BLaER1 (cell line): ENCODE measurements at regions not wholly inside any gene's neighbourhood (a gene's known extent, or its start where the extent isn't known, plus 50 kb on each side); places are given as distances from the start of the nearest gene placed in this dataset.

Experiments used
- H3K27ac ChIP-seq: shearing (Covaris generic); formaldehyde crosslinking; 2 replicates; pipeline ENCODE4 v1.8.1; 2022
- H3K27me3 ChIP-seq: shearing (Covaris generic); formaldehyde crosslinking; 2 replicates; pipeline ENCODE4 v1.8.1; 2022
- H3K36me3 ChIP-seq: shearing (Covaris generic); formaldehyde crosslinking; 2 replicates; pipeline ENCODE4 v1.8.1; 2022
- H3K4me1 ChIP-seq: shearing (Covaris generic); formaldehyde crosslinking; 2 replicates; pipeline ENCODE4 v1.8.1; 2022
- H3K4me2 ChIP-seq: shearing (Covaris generic); formaldehyde crosslinking; 2 replicates; pipeline ENCODE4 v1.8.1; 2022
- H3K4me3 ChIP-seq: shearing (Covaris generic); formaldehyde crosslinking; 2 replicates; pipeline ENCODE4 v1.8.1; 2022
- H3K9ac ChIP-seq: shearing (Covaris generic); formaldehyde crosslinking; 2 replicates; pipeline ENCODE4 v1.8.1; 2022
- H3K9me3 ChIP-seq: shearing (Covaris generic); formaldehyde crosslinking; 2 replicates; pipeline ENCODE4 v1.8.1; 2022
- H4K20me1 ChIP-seq: shearing (Covaris generic); formaldehyde crosslinking; 2 replicates; pipeline ENCODE4 v1.8.1; 2022
- Cebpa-rat ChIP-seq: shearing (Covaris generic); IDR thresholded peaks from 2 replicates; pipeline ENCODE4 v1.8.1; 2022

GRCh38 chr12:25337916-25338315 is 87.2 kb upstream of the KRAS start:
- no peak overlapping the region for H3K4me2 ChIP-seq

DNA sequence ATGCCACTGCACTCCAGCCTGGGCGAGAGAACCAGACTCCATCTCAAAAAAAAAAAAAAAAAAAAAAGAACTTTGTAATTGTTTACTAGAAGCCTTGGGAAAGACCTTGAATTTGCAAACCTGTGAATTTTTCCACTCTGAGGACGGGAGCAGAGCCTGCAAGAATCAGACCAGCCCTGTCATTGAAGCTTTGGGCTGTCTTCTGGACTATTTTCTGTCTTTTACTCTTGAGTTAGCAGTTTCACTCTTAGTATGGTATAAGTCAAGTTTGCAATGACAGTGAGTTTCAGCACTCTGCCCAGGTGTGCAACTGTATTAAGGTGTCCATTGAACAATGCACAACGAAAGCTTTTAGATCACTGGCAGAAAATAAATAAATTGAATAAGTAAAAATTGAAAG is 81.4 kb upstream of the KRAS start:
- no peaks in the 10 kb centered on the region for H3K9me3 ChIP-seq
- no peak for TF ChIP-seq Cebpa-rat
- no peak overlapping the region for H3K4me3 ChIP-seq
- H3K4me1 ChIP-seq, result peaks cover 12% of the 10 kb centered on the region
- H3K27me3 ChIP-seq, result no peaks in the 10 kb centered on the region
- H3K27ac ChIP-seq, result no peak overlapping the region
- no peak overlapping the region for H3K9ac ChIP-seq
- H3K36me3 ChIP-seq, result no peaks in the 10 kb centered on the region
- no peak overlapping the region for H3K4me2 ChIP-seq
- no peaks in the 10 kb centered on the region for H4K20me1 ChIP-seq

More at GRCh38 chr12:25337916-25338315, 87.2 kb upstream of the KRAS start:
- no peak overlapping the region for H3K27ac ChIP-seq
- H3K4me3 ChIP-seq, result no peak overlapping the region
- no peak overlapping the region for H3K9ac ChIP-seq
- H3K9me3 ChIP-seq, result peaks cover 20% of the 10 kb centered on the region
- H4K20me1 ChIP-seq, result no peaks in the 10 kb centered on the region
- H3K36me3 ChIP-seq, result no peaks in the 10 kb centered on the region
- no peaks in the 10 kb centered on the region for H3K27me3 ChIP-seq
- H3K4me1 ChIP-seq, result peaks cover 18% of the 10 kb centered on the region
- no peak for TF ChIP-seq Cebpa-rat

GRCh38 chr12:25328072-25328712 is 77.5 kb upstream of the KRAS start:
- no peak overlapping the region for H3K4me3 ChIP-seq
- H3K4me2 ChIP-seq, result no peak overlapping the region
- TF ChIP-seq Cebpa-rat, result no peak
- H3K9me3 ChIP-seq, result no peaks in the 10 kb centered on the region
- H3K9ac ChIP-seq, result no peak overlapping the region
- H3K36me3 ChIP-seq, result no peaks in the 10 kb centered on the region
- H3K27me3 ChIP-seq, result no peaks in the 10 kb centered on the region
- H4K20me1 ChIP-seq, result no peaks in the 10 kb centered on the region
- H3K4me1 ChIP-seq, result peaks cover 23% of the 10 kb centered on the region
- H3K27ac ChIP-seq, result no peak overlapping the region

- H3K9me3 ChIP-seq, result no peaks in the 10 kb centered on the region
- peaks cover 31% of the 10 kb centered on the region for H3K4me1 ChIP-seq
- TF ChIP-seq Cebpa-rat, result no peak
- H3K9ac ChIP-seq, result no peak overlapping the region
- no peak overlapping the region for H3K27ac ChIP-seq
- no peaks in the 10 kb centered on the region for H4K20me1 ChIP-seq
- no peak overlapping the region for H3K4me3 ChIP-seq
- no peaks in the 10 kb centered on the region for H3K27me3 ChIP-seq
- H3K36me3 ChIP-seq, result no peaks in the 10 kb centered on the region
- H3K4me2 ChIP-seq, result no peak overlapping the region
Measured at GRCh38 chr12:25327321-25327720, 76.6 kb upstream of the KRAS start.

- Histone ChIP-seq H3K27me3 (no peaks in the 10 kb centered on the region), H3K4me1 (peaks cover 41% of the 10 kb centered on the region), H3K9ac (no peak overlapping the region), H4K20me1 (no peaks in the 10 kb centered on the region), H3K27ac (no peak overlapping the region), H3K4me2 (no peak overlapping the region), H3K36me3 (no peaks in the 10 kb centered on the region), H3K9me3 (no peaks in the 10 kb centered on the region), H3K4me3 (no peak overlapping the region)
- TF ChIP-seq Cebpa-rat, result no peak
Measured at GRCh38 chr12:25326326-25326725, 75.6 kb upstream of the KRAS start.

GRCh38 chr12:25324861-25325260 is 74.1 kb upstream of the KRAS start:
- TF ChIP-seq Cebpa-rat, result no peak
- Histone ChIP-seq H3K4me2 (peak overlapping the region; percentile 70), H3K4me3 (0 out of 2 replicates have a peak overlapping the region, but pooled peaks have one; percentile 11), H3K36me3 (no peaks in the 10 kb centered on the region), H3K4me1 (peaks cover 56% of the 10 kb centered on the region), H4K20me1 (no peaks in the 10 kb centered on the region), H3K9me3 (no peaks in the 10 kb centered on the region), H3K27ac (peak overlapping the region; percentile 23; the same call in 1 of the 2 replicates), H3K9ac (no peak overlapping the region; the same call in 1 of the 2 replicates), H3K27me3 (no peaks in the 10 kb centered on the region)

DNA sequence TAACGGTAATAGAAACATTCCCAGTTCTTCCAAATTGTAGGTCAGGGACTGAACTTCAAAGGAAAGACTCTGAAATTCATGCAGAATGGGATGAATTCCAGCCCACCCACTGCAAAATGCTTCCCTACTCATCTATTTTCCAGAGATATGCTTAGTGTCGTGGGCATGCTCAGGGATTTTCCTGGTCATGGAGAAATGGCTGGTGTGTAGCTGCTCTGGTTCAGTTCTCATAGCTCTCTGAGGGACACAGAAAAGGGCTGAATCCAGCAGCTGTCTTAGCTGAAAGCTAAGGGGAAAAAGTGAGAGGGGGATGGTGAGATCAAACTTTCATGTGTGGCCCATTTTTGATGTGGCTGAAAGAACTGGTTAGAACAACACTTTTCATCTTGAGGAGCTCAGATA is 72.9 kb upstream of the KRAS start:
- no peaks in the 10 kb centered on the region for H3K27me3 ChIP-seq
- H3K27ac ChIP-seq, result peak overlapping the region; percentile 23; the same call in 1 of the 2 replicates
- H3K9me3 ChIP-seq, result no peaks in the 10 kb centered on the region
- H3K4me2 ChIP-seq, result peak overlapping the region; percentile 70
- H3K4me3 ChIP-seq, result 0 out of 2 replicates have a peak overlapping the region, but pooled peaks have one; percentile 1
- no peaks in the 10 kb centered on the region for H3K36me3 ChIP-seq
- H3K9ac ChIP-seq, result peak overlapping the region; percentile 25; the same call in 1 of the 2 replicates
- H3K4me1 ChIP-seq, result peaks cover 67% of the 10 kb centered on the region
- no peak for TF ChIP-seq Cebpa-rat
- H4K20me1 ChIP-seq, result no peaks in the 10 kb centered on the region

DNA sequence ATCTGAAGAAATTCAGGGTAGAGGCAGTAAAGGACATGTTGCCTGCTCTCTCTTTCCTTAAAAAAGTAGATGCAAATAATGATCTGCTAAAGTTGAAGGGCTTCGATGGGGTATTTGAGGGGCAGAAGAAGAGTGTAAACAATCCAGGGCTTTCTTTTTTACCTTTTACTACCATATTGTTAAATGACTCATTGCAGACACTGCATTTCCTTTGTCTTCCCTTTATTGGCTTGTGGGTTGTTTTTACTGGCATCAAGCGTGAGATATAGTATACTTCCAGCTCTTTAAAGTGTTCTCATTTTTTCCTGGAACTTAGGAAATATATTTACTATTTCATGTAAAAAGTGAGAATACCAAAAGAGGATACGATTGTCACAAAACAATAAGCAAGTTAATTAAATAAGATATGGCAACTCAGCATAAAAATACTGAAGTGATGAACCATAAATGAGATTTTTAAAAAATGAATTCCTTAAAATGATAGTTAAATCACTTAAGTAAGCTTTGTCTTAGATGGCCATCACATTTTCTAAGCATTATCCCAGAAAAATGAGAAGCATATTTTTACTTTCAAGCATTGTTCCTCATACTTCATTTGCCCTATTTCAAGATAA is 72.3 kb upstream of the KRAS start:
- H3K9me3 ChIP-seq, result no peaks in the 10 kb centered on the region
- peak overlapping the region; percentile 7; the same call in 1 of the 2 replicates for H3K27ac ChIP-seq
- no peaks in the 10 kb centered on the region for H3K27me3 ChIP-seq
- H4K20me1 ChIP-seq, result no peaks in the 10 kb centered on the region
- H3K4me1 ChIP-seq, result peaks cover 67% of the 10 kb centered on the region
- peak overlapping the region; percentile 25; the same call in 1 of the 2 replicates for H3K9ac ChIP-seq
- H3K4me2 ChIP-seq, result peak overlapping the region; percentile 70
- 0 out of 2 replicates have a peak overlapping the region, but pooled peaks have one; percentile 1 for H3K4me3 ChIP-seq
- H3K36me3 ChIP-seq, result no peaks in the 10 kb centered on the region
- TF ChIP-seq Cebpa-rat, result no peak

DNA sequence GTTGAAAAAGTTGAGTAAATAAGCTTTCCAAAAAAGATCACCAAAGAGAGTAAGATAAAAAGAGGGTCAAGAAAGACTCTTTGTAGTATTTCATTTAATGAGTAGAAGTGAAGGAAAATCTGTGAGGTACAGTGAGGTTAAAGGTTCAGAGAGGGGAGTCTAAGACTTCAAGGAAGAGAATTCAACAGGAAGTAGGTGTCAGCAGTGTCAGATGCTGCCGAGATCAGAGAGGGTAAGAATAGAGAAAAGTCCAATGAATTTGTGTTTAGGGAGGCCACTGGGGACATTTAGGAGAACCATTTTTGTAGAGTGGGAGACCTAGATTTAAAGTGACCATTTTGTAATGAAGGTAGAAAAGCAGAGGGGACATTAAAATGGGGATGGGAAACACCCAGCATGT is 71.6 kb upstream of the KRAS start:
- Histone ChIP-seq H3K9me3 (no peaks in the 10 kb centered on the region), H3K4me1 (peaks cover 69% of the 10 kb centered on the region), H3K4me2 (peak overlapping the region; percentile 70), H3K9ac (no peak overlapping the region), H3K27me3 (no peaks in the 10 kb centered on the region), H3K36me3 (no peaks in the 10 kb centered on the region), H3K27ac (peak overlapping the region; percentile 7; the same call in 1 of the 2 replicates), H4K20me1 (no peaks in the 10 kb centered on the region), H3K4me3 (no peak overlapping the region)
- no peak for TF ChIP-seq Cebpa-rat

- Histone ChIP-seq H3K4me1 (peaks cover 72% of the 10 kb centered on the region), H3K4me2 (peak overlapping the region; percentile 70)
Measured at GRCh38 chr12:25321772-25322171, 71.0 kb upstream of the KRAS start.

More at GRCh38 chr12:25321772-25322171, 71.0 kb upstream of the KRAS start:
- Histone ChIP-seq H3K27ac (no peak overlapping the region), H4K20me1 (no peaks in the 10 kb centered on the region), H3K4me3 (no peak overlapping the region), H3K27me3 (no peaks in the 10 kb centered on the region), H3K9me3 (no peaks in the 10 kb centered on the region), H3K36me3 (no peaks in the 10 kb centered on the region), H3K9ac (no peak overlapping the region)
- no peak for TF ChIP-seq Cebpa-rat
